HG02981 (cell line): ENCODE measurements at regions not wholly inside any gene's neighbourhood (a gene's known extent, or its start where the extent isn't known, plus 50 kb on each side); places are given as distances from the start of the nearest gene placed in this dataset.

Experiments used
- ATAC-seq: cut with Tn5 transposase; IDR thresholded peaks from one replicate; pipeline ENCODE4 v1.9.1; 2021; ENCODE audit warnings: mild to moderate bottlenecking, moderate library complexity; ENCODE audit not compliant: unreplicated experiment

GRCh38 chr10:128280271-128280670, 154.0 kb upstream of the MKI67 start:
- ATAC-seq: no peak

- ATAC-seq: no peak
These were observed 155.1 kb upstream of the MKI67 start for GRCh38 chr10:128281343-128281742.

DNA sequence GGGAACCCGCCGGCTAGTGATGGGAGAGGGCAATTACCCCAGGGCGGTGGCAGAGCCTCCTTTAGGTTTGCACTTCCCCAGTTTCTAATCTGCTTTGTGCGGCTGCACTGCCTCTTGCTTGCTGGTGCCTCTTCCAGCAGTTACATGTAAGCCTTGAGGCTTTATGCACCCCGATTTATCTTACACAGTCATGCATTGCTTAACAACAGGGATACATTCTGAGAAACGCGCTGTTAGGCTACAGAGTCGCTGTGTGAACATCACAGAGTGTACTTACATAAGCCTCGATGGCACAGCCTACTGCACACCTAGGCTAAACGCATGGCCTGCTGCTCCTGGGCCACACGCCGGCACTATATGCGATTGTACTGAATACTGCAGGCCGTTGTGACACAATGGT, 155.6 kb upstream of the MKI67 start:
- no peak for ATAC-seq

DNA sequence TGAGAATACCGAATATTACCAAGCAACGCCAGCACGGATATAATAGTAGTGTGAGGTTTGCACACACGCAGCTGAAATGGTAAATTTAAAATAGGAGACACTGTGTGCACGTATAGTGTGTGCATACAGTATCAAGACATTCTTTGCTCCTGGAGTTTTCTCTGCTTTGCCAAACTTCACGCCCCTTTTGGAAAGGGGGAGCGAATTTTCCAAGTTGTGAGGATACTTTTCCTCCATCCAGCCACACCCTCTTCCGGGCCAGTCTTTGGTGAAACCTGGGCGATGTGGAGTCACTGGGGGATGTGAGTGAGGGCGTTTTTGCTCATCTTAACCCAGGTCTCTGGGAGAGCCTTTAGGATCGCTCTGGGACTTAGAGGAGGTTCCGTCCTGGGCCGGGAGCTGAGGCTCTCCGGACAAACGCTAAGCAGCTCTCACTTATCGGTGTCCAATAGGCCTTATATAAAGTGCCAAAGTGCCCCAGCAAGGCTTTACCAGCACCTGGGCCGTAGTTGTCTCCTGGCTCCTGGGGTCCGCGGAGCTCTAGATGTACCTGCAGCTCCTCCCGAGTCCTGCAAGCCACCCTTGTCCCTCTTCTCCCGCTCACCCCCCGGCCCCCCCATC, 160.0 kb upstream of the MKI67 start:
- no peak for ATAC-seq

- no peak for ATAC-seq
These were observed 160.7 kb upstream of the MKI67 start for GRCh38 chr10:128286762-128287500.

GRCh38 chr10:128287921-128288320, 161.7 kb upstream of the MKI67 start:
- no peak for ATAC-seq

DNA sequence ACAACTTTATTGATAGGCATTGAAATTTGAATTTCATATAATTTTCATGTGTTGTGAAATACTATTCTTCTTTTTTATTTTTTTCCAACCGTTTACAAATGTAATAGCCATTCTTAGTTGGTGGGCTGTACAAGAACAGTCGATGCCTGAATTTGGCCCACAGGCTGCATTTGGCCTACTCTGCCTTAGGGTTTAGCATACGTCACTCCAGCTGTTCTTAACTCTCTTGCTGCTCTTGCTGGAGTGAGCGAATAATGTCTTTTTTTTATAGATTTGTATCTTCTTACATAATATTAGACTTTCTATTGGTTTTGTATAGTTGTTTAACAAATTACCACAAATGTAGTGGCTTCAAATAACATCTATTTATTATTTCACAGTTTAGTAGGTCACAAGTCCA, 163.4 kb upstream of the MKI67 start:
- no peak for ATAC-seq

DNA sequence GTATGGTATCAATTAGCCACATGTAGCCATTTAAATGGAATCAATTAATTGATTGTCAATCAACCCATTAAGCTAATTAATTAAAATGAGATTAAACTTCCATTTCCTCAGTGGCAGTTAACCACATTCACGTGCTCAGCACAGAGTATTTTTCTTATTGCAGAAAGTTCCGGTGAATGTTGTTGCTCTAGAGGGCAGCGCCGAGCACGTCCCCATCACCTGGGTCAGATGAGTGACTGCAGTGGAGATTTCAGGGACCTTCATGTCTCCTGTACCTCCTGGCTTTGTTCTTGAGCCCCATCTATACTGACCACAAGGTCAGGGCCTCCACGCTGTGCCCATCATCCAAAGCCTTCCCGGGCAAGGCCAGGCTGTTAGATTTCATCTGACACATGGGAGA, 168.8 kb upstream of the MKI67 start:
- no peak for ATAC-seq

GRCh38 chr10:128296253-128297007, 170.2 kb upstream of the MKI67 start:
- ATAC-seq: no peak

GRCh38 chr10:128297709-128298378, 171.6 kb upstream of the MKI67 start:
- no peak for ATAC-seq

DNA sequence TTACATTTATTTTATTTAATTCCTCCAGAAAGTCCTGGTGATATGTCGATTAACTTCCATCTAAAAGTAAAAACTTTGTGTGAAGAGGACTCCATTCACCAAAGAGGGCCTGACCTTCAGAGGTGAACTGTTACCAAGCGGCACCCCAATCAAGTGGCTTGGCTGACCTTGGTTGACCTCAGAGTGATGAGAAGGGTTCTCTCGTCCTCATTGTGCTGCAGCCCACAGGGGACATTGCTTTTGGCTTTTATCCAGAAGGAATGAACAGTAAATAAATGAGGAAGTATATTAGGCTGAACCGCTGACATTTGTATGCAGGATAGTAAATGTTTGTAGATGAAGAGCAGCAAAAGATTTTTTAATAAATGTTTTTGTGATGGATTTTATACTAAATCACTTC, 172.4 kb upstream of the MKI67 start:
- no peak for ATAC-seq

- ATAC-seq: no peak
These were observed 174.1 kb upstream of the MKI67 start for GRCh38 chr10:128300290-128300824.

GRCh38 chr10:128301051-128301450, 174.8 kb upstream of the MKI67 start:
- no peak for ATAC-seq

- ATAC-seq: no peak
These were observed 176.6 kb upstream of the MKI67 start for GRCh38 chr10:128302808-128303207.

- no peak for ATAC-seq
These were observed 178.0 kb upstream of the MKI67 start for GRCh38 chr10:128304271-128304670.

DNA sequence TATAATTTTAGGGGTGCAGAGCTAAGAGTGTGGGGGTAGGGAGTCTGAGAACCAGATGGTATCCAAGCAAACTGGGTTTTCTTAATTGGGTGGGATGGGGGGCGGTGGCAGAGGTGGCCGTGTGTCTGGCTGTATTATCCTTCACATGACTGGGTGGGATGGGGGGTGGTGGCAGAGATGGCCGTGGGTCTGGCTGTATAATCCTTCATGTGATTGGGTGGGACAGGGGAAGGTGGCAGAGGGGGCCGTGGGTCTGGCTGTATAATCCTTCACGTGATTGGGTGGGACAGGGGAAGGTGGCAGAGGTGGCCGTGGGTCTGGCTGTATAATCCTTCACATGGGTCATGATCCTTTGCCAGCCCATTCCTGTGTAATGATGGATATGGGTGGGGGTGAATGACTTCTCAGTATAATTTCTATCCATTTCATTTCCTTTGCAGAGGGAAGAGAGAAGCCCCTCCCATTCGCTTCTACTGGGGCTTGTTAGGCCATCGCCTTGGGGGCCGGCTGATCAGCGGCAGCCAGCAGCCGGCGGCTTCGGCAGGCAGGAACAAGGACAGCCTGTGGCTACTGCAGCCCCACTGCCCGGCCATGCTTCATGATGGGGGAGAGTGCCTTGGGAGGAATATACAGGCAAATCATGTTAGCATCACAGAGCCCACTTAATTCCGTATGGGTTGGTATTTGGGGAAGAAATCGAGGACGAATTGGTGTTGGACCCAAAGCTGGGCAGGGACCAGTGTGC, 179.6 kb upstream of the MKI67 start:
- ATAC-seq: no peak

GRCh38 chr10:128306535-128306934, 180.3 kb upstream of the MKI67 start:
- no peak for ATAC-seq

- no peak for ATAC-seq
These were observed 180.7 kb upstream of the MKI67 start for GRCh38 chr10:128306966-128307365.

- ATAC-seq: no peak
These were observed 181.6 kb upstream of the MKI67 start for GRCh38 chr10:128307820-128308219.

- ATAC-seq: no peak
These were observed 184.9 kb upstream of the MKI67 start for GRCh38 chr10:128310971-128311658.
